Gastroesophageal sphincter (tissue), 3 donors: ENCODE measurements at regions not wholly inside any gene's neighbourhood (a gene's known extent, or its start where the extent isn't known, plus 50 kb on each side); places are given as distances from the start of the nearest gene placed in this dataset.

ENCODE experiments used
- EP300 ChIP-seq: sonication (generic); formaldehyde crosslinking; IDR thresholded peaks from one replicate; pipeline ENCODE4 v1.6.1; 2017; ENCODE audit warnings: antibody characterized with exemption, mild to moderate bottlenecking
- POLR2A ChIP-seq, 2 donors: fragments of 450-650 bp; IDR thresholded peaks; one replicate each; pipeline ENCODE4 v1.6.1; 2017; ENCODE audit warnings: antibody characterized with exemption in 2 of 2, mild to moderate bottlenecking in 2 of 2, moderate library complexity in 1 of 2
- POLR2AphosphoS5 ChIP-seq: sonication (generic); formaldehyde crosslinking; IDR thresholded peaks from one replicate; pipeline ENCODE4 v1.6.1; 2017; ENCODE audit warnings: antibody characterized with exemption
- TF ChIP-seq, protein P1 (sequence below), 4 experiments: fragments of 200-600 bp in 2 of 4; fragments of 450-650 bp in 2 of 4; sonication (generic) in 1 of 4; IDR thresholded peaks; one replicate each; pipeline ENCODE4 v1.5.1; 2017 to 2019; ENCODE audit warnings: antibody characterized with exemption in 4 of 4, mild to moderate bottlenecking in 2 of 4, moderate library complexity in 2 of 4

DNA sequence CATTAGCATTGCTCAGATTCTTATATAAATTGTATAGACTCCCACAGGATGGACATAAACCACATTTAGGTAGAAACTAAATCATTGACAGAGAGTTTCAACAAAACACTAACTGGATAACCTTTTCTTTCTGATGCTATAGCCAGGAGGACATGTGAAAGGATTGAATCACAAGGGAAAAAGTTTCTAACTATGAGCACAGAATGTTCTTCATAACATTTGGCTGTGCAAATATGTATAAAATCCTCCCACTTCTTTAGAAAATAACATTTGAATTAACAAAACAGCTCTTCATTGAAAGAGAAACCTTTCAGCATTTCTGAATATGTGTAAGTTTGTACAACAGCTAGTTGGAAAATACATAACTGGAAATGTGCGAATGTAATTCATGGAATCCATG lies 167.3 kb downstream of the TBX15 start:
- TF ChIP-seq, protein P1, sequence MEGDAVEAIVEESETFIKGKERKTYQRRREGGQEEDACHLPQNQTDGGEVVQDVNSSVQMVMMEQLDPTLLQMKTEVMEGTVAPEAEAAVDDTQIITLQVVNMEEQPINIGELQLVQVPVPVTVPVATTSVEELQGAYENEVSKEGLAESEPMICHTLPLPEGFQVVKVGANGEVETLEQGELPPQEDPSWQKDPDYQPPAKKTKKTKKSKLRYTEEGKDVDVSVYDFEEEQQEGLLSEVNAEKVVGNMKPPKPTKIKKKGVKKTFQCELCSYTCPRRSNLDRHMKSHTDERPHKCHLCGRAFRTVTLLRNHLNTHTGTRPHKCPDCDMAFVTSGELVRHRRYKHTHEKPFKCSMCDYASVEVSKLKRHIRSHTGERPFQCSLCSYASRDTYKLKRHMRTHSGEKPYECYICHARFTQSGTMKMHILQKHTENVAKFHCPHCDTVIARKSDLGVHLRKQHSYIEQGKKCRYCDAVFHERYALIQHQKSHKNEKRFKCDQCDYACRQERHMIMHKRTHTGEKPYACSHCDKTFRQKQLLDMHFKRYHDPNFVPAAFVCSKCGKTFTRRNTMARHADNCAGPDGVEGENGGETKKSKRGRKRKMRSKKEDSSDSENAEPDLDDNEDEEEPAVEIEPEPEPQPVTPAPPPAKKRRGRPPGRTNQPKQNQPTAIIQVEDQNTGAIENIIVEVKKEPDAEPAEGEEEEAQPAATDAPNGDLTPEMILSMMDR (IDR thresholded peaks at IDR 0.05): no peak
- TF ChIP-seq POLR2A (IDR thresholded peaks at IDR 0.05): no peak
- no peak for TF ChIP-seq POLR2AphosphoS5
- TF ChIP-seq EP300: no peak
